ENCODE measurements at regions not wholly inside any gene's neighbourhood (a gene's known extent, or its start where the extent isn't known, plus 50 kb on each side); places are given as distances from the start of the nearest gene placed in this dataset.

DNA sequence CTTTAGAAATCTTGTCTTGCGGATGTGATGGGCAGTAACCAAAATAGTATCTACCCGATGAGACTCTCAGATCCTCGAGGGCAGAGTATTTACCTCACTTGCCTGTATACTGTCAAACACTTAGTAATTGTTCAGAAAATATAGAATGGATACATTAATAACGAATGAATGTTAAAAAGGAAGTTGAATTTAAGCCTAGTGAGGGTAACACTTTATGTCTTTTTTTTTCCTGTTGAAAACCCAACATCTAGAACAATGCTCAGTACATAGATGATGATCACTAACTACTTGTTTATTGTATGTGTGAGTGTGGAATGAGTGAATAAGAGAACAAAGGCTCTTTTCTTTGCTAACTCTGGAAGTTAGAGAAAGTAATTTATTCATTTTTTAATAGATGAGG lies 195.7 kb downstream of the MIAT start:
- no peaks in the 10 kb centered on the region for H3K36me3 ChIP-seq (ENCODE audit: control insufficient read depth in 2 of 2, insufficient read depth in 2 of 2, low read length in 1 of 2)
- no peaks in the 10 kb centered on the region for H3K4me1 ChIP-seq (ENCODE audit: control insufficient read depth in 2 of 2, insufficient read depth in 2 of 2, low read length in 2 of 2)
- H3K9me3 ChIP-seq (ENCODE audit: control insufficient read depth in 2 of 2, insufficient read depth in 1 of 2, low read length in 1 of 2), result no peaks in the 10 kb centered on the region
- no peak for DNase-seq (ENCODE audit: low read depth in 6 of 9, low spot score in 9 of 9)
- 92% methylated on average over 4 of the region's 4 CpGs for WGBS
- H3K27ac ChIP-seq (ENCODE audit: low read depth in 1 of 2, low read length in 1 of 2), result no peak overlapping the region
- H3K27me3 ChIP-seq (ENCODE audit: control insufficient read depth in 2 of 2, insufficient read depth in 1 of 2, low read length in 1 of 2), result no peaks in the 10 kb centered on the region
- no peak overlapping the region for H3K4me3 ChIP-seq (ENCODE audit: low read length in 2 of 2)

DNA sequence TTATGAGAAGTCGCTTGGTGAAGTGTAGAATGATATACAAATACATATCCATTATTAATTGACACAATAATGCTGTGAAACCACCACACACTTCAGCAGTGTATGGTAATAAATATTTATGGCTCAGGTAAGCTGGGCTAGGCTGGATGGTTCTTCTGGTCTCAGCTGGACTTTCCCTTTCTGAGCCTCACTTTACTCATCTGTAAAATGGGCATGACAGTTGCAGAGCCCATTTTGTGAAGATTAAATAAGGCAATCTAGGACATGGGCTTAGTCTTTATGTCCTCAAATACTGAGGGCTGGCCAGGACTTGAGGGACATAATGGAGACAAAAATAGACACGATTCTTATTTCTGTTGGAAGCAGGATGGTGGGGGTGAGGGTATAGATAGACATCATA lies 196.1 kb downstream of the MIAT start:
- Histone ChIP-seq H3K36me3 (ENCODE audit: control insufficient read depth in 2 of 2, insufficient read depth in 2 of 2, low read length in 1 of 2) (no peaks in the 10 kb centered on the region), H3K9me3 (ENCODE audit: control insufficient read depth in 2 of 2, insufficient read depth in 1 of 2, low read length in 1 of 2) (no peaks in the 10 kb centered on the region), H3K27ac (ENCODE audit: low read depth in 1 of 2, low read length in 1 of 2) (no peak overlapping the region), H3K4me3 (ENCODE audit: low read length in 2 of 2) (no peak overlapping the region), H3K4me1 (ENCODE audit: control insufficient read depth in 2 of 2, insufficient read depth in 2 of 2, low read length in 2 of 2) (no peaks in the 10 kb centered on the region), H3K27me3 (ENCODE audit: control insufficient read depth in 2 of 2, insufficient read depth in 1 of 2, low read length in 1 of 2) (no peaks in the 10 kb centered on the region)
- WGBS, result 93% methylated on average over 2 of the region's 2 CpGs
- no peak for DNase-seq (ENCODE audit: low read depth in 6 of 9, low spot score in 9 of 9)

DNA sequence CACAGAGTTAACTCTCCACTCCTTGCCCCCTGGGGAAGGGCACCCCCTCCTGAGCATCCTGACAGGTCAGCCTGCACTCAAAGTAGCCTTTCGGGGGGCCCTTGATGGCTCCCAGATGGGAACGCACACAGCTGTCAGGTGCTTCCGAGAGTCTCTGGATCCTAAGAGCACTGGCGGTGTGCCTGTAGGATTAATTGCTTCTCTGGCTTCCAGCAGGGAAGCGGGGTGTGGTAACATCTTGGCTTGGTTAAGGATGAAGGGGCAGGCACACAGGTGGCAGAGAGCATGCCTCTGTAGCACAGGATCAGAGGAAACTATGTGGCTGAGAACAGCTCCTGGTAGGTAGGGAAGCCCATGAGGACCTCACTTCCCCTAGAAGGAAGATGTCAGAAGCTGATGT lies 199.8 kb downstream of the MIAT start:
- Histone ChIP-seq H3K4me3 (ENCODE audit: low read length in 2 of 2) (no peak overlapping the region), H3K4me1 (ENCODE audit: control insufficient read depth in 2 of 2, insufficient read depth in 2 of 2, low read length in 2 of 2) (no peaks in the 10 kb centered on the region), H3K27me3 (ENCODE audit: control insufficient read depth in 2 of 2, insufficient read depth in 1 of 2, low read length in 1 of 2) (no peaks in the 10 kb centered on the region), H3K36me3 (ENCODE audit: control insufficient read depth in 2 of 2, insufficient read depth in 2 of 2, low read length in 1 of 2) (no peaks in the 10 kb centered on the region), H3K27ac (ENCODE audit: low read depth in 1 of 2, low read length in 1 of 2) (no peak overlapping the region), H3K9me3 (ENCODE audit: control insufficient read depth in 2 of 2, insufficient read depth in 1 of 2, low read length in 1 of 2) (no peaks in the 10 kb centered on the region)
- DNase-seq (ENCODE audit: low read depth in 6 of 9, low spot score in 9 of 9), result no peak
- 86% methylated on average over 5 of the region's 5 CpGs for WGBS

DNA sequence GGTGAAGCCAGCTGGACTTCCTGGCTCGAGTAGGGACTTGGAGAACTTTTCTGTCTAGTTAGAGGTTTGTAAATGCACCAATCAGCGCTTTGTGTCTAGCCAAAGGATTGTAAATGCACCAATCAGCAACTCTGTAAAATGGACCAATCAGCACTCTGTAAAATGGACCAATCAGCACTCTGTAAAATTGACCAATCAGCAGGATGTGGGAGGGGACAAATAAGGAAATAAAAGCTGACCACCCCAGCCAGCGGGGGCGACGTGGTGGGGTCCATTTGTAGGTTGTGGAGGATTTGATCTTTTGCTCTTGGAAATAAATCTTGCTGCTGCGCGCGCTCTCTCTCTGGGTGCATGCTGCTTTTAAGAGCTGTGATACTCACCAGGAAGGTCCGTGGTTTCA lies 202.9 kb downstream of the MIAT start:
- no peak for DNase-seq (ENCODE audit: low read depth in 6 of 9, low spot score in 9 of 9)
- Histone ChIP-seq H3K4me3 (ENCODE audit: low read length in 2 of 2) (no peak overlapping the region), H3K27ac (ENCODE audit: low read depth in 1 of 2, low read length in 1 of 2) (no peak overlapping the region), H3K36me3 (ENCODE audit: control insufficient read depth in 2 of 2, insufficient read depth in 2 of 2, low read length in 1 of 2) (no peaks in the 10 kb centered on the region), H3K4me1 (ENCODE audit: control insufficient read depth in 2 of 2, insufficient read depth in 2 of 2, low read length in 2 of 2) (no peaks in the 10 kb centered on the region), H3K9me3 (ENCODE audit: control insufficient read depth in 2 of 2, insufficient read depth in 1 of 2, low read length in 1 of 2) (no peaks in the 10 kb centered on the region), H3K27me3 (ENCODE audit: control insufficient read depth in 2 of 2, insufficient read depth in 1 of 2, low read length in 1 of 2) (no peaks in the 10 kb centered on the region)
- 93% methylated on average over 9 of the region's 9 CpGs for WGBS

DNA sequence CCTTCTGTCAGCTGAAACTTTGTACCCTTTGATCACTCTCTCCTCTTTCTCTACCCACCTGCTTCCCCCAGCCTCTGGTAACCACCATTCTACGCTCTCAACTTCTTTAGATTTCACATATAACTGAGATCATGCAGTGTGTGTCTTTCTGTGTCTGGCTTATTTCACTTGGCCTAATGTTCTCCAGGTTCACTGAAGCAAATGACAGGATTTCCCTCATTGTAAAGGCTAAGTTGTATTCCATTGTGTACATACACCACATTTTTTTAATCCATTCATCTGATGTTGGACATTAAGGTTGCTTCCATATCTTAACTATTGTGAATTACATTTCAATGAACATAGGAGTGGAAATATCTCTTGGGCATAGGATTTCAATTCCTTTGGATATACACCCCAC lies 207.6 kb downstream of the MIAT start:
- DNase-seq (ENCODE audit: low read depth in 6 of 9, low spot score in 9 of 9), result no peak
- Histone ChIP-seq H3K27ac (ENCODE audit: low read depth in 1 of 2, low read length in 1 of 2) (no peak overlapping the region), H3K4me3 (ENCODE audit: low read length in 2 of 2) (no peak overlapping the region), H3K27me3 (ENCODE audit: control insufficient read depth in 2 of 2, insufficient read depth in 1 of 2, low read length in 1 of 2) (no peaks in the 10 kb centered on the region), H3K9me3 (ENCODE audit: control insufficient read depth in 2 of 2, insufficient read depth in 1 of 2, low read length in 1 of 2) (no peaks in the 10 kb centered on the region), H3K36me3 (ENCODE audit: control insufficient read depth in 2 of 2, insufficient read depth in 2 of 2, low read length in 1 of 2) (no peaks in the 10 kb centered on the region), H3K4me1 (ENCODE audit: control insufficient read depth in 2 of 2, insufficient read depth in 2 of 2, low read length in 2 of 2) (no peaks in the 10 kb centered on the region)
- 96% methylated on average over 1 of the region's 1 CpG for WGBS

DNA sequence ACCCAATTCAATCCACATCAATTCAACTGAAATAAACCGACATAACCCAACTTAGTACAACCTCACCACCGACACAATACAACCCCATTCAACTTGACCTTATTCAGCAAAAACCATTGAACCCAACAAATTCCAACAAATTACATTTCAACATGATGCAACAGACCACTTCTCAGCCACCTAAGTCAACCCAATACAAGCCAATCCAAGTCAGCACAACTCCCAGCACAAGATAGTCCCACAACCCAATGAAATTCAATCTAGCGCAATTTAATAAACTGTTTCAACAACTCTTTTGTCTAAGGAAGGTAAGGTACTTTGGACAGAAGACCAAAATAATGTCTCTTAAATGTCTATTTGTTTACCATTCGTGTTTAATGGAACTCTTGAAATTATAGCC lies 226.0 kb downstream of the MIAT start:
- no peak overlapping the region for H3K27ac ChIP-seq (ENCODE audit: low read depth in 1 of 2, low read length in 1 of 2)
- no peak for DNase-seq (ENCODE audit: low read depth in 6 of 9, low spot score in 9 of 9)
- no peaks in the 10 kb centered on the region for H3K36me3 ChIP-seq (ENCODE audit: control insufficient read depth in 2 of 2, insufficient read depth in 2 of 2, low read length in 1 of 2)
- no peak overlapping the region for H3K4me3 ChIP-seq (ENCODE audit: low read length in 2 of 2)
- H3K9me3 ChIP-seq (ENCODE audit: control insufficient read depth in 2 of 2, insufficient read depth in 1 of 2, low read length in 1 of 2), result no peaks in the 10 kb centered on the region
- 93% methylated on average over 4 of the region's 4 CpGs for WGBS
- H3K4me1 ChIP-seq (ENCODE audit: control insufficient read depth in 2 of 2, insufficient read depth in 2 of 2, low read length in 2 of 2), result no peaks in the 10 kb centered on the region
- H3K27me3 ChIP-seq (ENCODE audit: control insufficient read depth in 2 of 2, insufficient read depth in 1 of 2, low read length in 1 of 2), result no peaks in the 10 kb centered on the region

DNA sequence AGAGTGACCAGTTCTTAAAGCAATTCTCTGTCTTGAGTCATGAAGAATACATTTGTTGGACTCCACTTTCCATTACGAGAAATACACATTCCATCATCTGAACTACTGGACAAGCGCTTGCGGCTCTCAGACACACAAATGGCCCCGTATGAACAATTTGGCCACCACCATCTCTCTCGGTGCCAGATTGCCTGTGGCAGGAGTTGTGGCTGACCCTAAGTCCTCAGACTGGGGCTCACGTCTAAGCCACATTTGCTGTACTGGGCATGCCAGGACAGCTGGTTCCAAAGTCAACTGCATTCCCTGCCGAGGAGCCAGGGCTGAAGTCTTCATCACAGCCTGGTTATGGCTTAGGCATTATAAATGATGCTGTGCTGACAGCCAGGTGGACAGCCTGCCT lies 227.5 kb downstream of the MIAT start:
- Histone ChIP-seq H3K4me3 (ENCODE audit: low read length in 2 of 2) (no peak overlapping the region), H3K27me3 (ENCODE audit: control insufficient read depth in 2 of 2, insufficient read depth in 1 of 2, low read length in 1 of 2) (no peaks in the 10 kb centered on the region), H3K9me3 (ENCODE audit: control insufficient read depth in 2 of 2, insufficient read depth in 1 of 2, low read length in 1 of 2) (no peaks in the 10 kb centered on the region), H3K36me3 (ENCODE audit: control insufficient read depth in 2 of 2, insufficient read depth in 2 of 2, low read length in 1 of 2) (no peaks in the 10 kb centered on the region), H3K27ac (ENCODE audit: low read depth in 1 of 2, low read length in 1 of 2) (no peak overlapping the region), H3K4me1 (ENCODE audit: control insufficient read depth in 2 of 2, insufficient read depth in 2 of 2, low read length in 2 of 2) (no peaks in the 10 kb centered on the region)
- no peak for DNase-seq (ENCODE audit: low read depth in 6 of 9, low spot score in 9 of 9)
- 97% methylated on average over 7 of the region's 7 CpGs for WGBS

DNA sequence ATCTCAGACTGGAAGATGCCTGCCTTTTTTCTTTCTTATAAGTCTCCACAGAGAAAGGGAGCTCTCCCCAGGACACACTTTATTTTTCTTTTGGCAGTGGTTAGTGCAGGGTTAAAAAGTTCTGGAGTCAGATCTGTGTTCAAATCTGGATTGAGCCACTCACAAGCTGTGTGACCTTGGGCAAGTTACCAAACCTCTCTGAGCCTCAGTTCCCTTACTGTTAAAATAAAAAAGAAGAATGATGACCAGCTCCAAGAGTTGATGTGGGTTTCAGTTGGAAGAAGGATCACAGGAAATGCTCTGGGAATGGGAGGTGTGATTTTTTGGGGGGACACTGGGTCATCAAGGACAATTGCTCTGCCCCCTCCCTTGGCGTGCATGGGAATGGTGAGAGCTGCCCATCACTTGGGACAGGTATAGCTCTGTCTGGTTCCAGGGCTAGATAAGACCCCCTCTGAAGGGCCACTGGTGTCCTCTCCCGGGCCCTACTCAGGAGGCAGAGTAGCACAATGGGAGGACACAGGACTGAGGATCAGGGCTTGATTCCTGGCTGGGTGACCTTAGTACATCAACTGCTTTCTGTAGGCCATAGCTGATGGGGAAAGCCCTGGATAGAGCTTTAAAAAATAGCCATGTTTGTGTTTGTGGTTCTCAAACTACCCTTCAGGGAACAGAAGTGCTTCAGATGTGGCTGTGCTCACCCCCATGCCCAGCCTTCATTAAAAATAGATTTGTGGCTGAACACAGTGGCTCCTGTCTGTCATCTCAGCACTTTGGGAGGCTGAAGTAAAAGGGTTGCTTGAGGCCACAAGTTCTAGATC lies 228.3 kb downstream of the MIAT start:
- H3K27me3 ChIP-seq (ENCODE audit: control insufficient read depth in 2 of 2, insufficient read depth in 1 of 2, low read length in 1 of 2), result no peaks in the 10 kb centered on the region
- DNase-seq (ENCODE audit: low read depth in 6 of 9, low spot score in 9 of 9), result no peak
- H3K9me3 ChIP-seq (ENCODE audit: control insufficient read depth in 2 of 2, insufficient read depth in 1 of 2, low read length in 1 of 2), result no peaks in the 10 kb centered on the region
- H3K4me3 ChIP-seq (ENCODE audit: low read length in 2 of 2), result no peak overlapping the region
- no peaks in the 10 kb centered on the region for H3K36me3 ChIP-seq (ENCODE audit: control insufficient read depth in 2 of 2, insufficient read depth in 2 of 2, low read length in 1 of 2)
- H3K4me1 ChIP-seq (ENCODE audit: control insufficient read depth in 2 of 2, insufficient read depth in 2 of 2, low read length in 2 of 2), result no peaks in the 10 kb centered on the region
- no peak overlapping the region for H3K27ac ChIP-seq (ENCODE audit: low read depth in 1 of 2, low read length in 1 of 2)
- 50% methylated on average over 2 of the region's 2 CpGs for WGBS

DNA sequence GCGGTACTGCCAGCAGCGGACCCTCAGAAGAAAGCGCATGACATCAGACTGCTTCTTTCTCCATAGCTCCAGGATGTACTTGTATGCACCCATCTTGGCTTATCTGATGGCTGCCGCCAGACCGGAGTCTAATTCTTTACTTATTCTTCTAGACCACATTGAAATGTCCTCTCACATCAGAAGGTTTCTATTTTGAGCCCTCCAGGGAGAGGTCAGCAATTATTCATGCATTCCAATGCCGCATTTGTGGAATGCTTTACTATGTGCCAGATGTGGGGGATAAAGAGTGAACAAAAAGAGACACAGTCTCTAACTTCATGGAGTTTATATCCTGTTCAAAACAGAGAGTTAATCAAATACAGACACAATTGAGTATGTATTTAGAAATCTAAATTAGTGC lies 230.1 kb downstream of the MIAT start:
- 96% methylated on average over 6 of the region's 6 CpGs for WGBS
- peaks cover 0 to 8% of the 10 kb centered on the region in 2 donors for H3K27me3 ChIP-seq (ENCODE audit: control insufficient read depth in 2 of 2, insufficient read depth in 1 of 2, low read length in 1 of 2)
- no peak for DNase-seq (ENCODE audit: low read depth in 6 of 9, low spot score in 9 of 9)
- H3K4me1 ChIP-seq (ENCODE audit: control insufficient read depth in 2 of 2, insufficient read depth in 2 of 2, low read length in 2 of 2), result no peaks in the 10 kb centered on the region
- H3K36me3 ChIP-seq (ENCODE audit: control insufficient read depth in 2 of 2, insufficient read depth in 2 of 2, low read length in 1 of 2), result no peaks in the 10 kb centered on the region
- no peaks in the 10 kb centered on the region for H3K9me3 ChIP-seq (ENCODE audit: control insufficient read depth in 2 of 2, insufficient read depth in 1 of 2, low read length in 1 of 2)
- no peak overlapping the region for H3K27ac ChIP-seq (ENCODE audit: low read depth in 1 of 2, low read length in 1 of 2)
- no peak overlapping the region for H3K4me3 ChIP-seq (ENCODE audit: low read length in 2 of 2)
